AG04450 (cell line): ENCODE measurements at regions not wholly inside any gene's neighbourhood (a gene's known extent, or its start where the extent isn't known, plus 50 kb on each side); places are given as distances from the start of the nearest gene placed in this dataset.
"Not testable (repeated sequence)": the region's sequence is repeated elsewhere in the genome, so short reads cannot be mapped to it uniquely, and the experiment has no call there.

Experiments
- CTCF ChIA-PET: fragments of 300-600, 350-600 bp; formaldehyde crosslinking; extraction: SDS; loops from one replicate; lab custom pipeline; 2022; ENCODE audit warnings: antibody characterized with exemption, inconsistent platforms; lab: Charles Lee
- POLR2A ChIA-PET: fragments of 350-600 bp; formaldehyde crosslinking; extraction: SDS; loops from one replicate; lab custom pipeline; 2021; ENCODE audit warnings: antibody characterized with exemption, inconsistent platforms; lab: Yijun Ruan, JAX
- DNase-seq: peaks from one replicate; pipeline ENCODE4 v3.0.0-alpha.2; 2011; ENCODE audit warnings: low read depth, low spot score
- H3K27ac ChIP-seq: one replicate; pipeline ENCODE4 v1.5.1; 2012; ENCODE audit warnings: low read depth, low read length, control low read depth
- H3K27me3 ChIP-seq: one replicate; pipeline ENCODE4 v1.6.0; 2012; ENCODE audit warnings: low read length; ENCODE audit not compliant: control insufficient read depth, insufficient read depth
- H3K4me3 ChIP-seq: 2 replicates; pipeline ENCODE4 v1.5.1; 2011; ENCODE audit warnings: mild to moderate bottlenecking, low read depth, low read length, control low read depth
- H3K9me3 ChIP-seq: 2 replicates; pipeline ENCODE4 v1.5.1; 2012; ENCODE audit warnings: low read length; ENCODE audit not compliant: control insufficient read depth, insufficient read depth
- CTCF ChIP-seq: IDR thresholded peaks from 2 replicates; pipeline ENCODE4 v1.5.1; 2011; ENCODE audit warnings: low read depth, low read length, control low read depth, inconsistent platforms

GRCh38 chr7:81294897-81295515 is 376.2 kb upstream of the SEMA3C start:
- no peak overlapping the region for H3K27ac ChIP-seq
- H3K9me3 ChIP-seq, result peaks cover 7% of the 10 kb centered on the region; the same call in 1 of the 2 replicates
- no peaks in the 10 kb centered on the region for H3K27me3 ChIP-seq
- CTCF ChIA-PET, result no interaction called here
- POLR2A ChIA-PET, result no interaction called here
- TF ChIP-seq CTCF, result no peak
- DNase-seq, result no peak
- no peak overlapping the region for H3K4me3 ChIP-seq

GRCh38 chr7:81293806-81294205 is 375.0 kb upstream of the SEMA3C start:
- no peak overlapping the region for H3K4me3 ChIP-seq
- no peak overlapping the region for H3K27ac ChIP-seq
- DNase-seq, result no peak
- no peaks in the 10 kb centered on the region for H3K27me3 ChIP-seq
- no peak for TF ChIP-seq CTCF
- H3K9me3 ChIP-seq, result peaks cover 7% of the 10 kb centered on the region; the same call in 1 of the 2 replicates
- CTCF ChIA-PET, result no interaction called here
- POLR2A ChIA-PET, result no interaction called here

- H3K27me3 ChIP-seq, H3K4me3 ChIP-seq, H3K27ac ChIP-seq, DNase-seq, H3K9me3 ChIP-seq, CTCF ChIA-PET, POLR2A ChIA-PET: not testable (repeated sequence)
Measured at GRCh38 chr7:81286754-81287153, 367.9 kb upstream of the SEMA3C start.

GRCh38 chr7:81285142-81285871 is 366.5 kb upstream of the SEMA3C start:
- H3K27me3 ChIP-seq, result no peaks in the 10 kb centered on the region
- CTCF ChIA-PET, result no interaction called here
- POLR2A ChIA-PET, result no interaction called here
- no peak overlapping the region for H3K4me3 ChIP-seq
- peak; percentile 43 for DNase-seq
- peak; percentile 24; the same call in 1 of the 2 replicates for TF ChIP-seq CTCF
- H3K27ac ChIP-seq, result no peak overlapping the region
- H3K9me3 ChIP-seq, result no peaks in the 10 kb centered on the region

- POLR2A ChIA-PET, result no interaction called here
- Histone ChIP-seq H3K9me3 (no peaks in the 10 kb centered on the region), H3K4me3 (no peak overlapping the region), H3K27me3 (no peaks in the 10 kb centered on the region), H3K27ac (no peak overlapping the region)
- no peak for DNase-seq
- CTCF ChIA-PET, result no interaction called here
- no peak for TF ChIP-seq CTCF
Measured at GRCh38 chr7:81284576-81284975, 365.7 kb upstream of the SEMA3C start.
